B cell (primary cell): ENCODE measurements at regions not wholly inside any gene's neighbourhood (a gene's known extent, or its start where the extent isn't known, plus 50 kb on each side); places are given as distances from the start of the nearest gene placed in this dataset.

Source experiments
- ATAC-seq: fragments of 200-7000 bp; cut with Tn5 transposase; one replicate; pipeline ENCODE4 v1.10.0; 2021; ENCODE audit warnings: low read depth, mild to moderate bottlenecking, moderate number of reproducible peaks, moderate library complexity
- CTCF ChIA-PET: fragments of 350-600 bp; sonication (Branson Sonifier 250); formaldehyde crosslinking; loops from one replicate; lab custom pipeline; 2021; ENCODE audit warnings: antibody characterized with exemption, inconsistent platforms; lab: Charles Lee
- POLR2A ChIA-PET: fragments of 350-600 bp; sonication (Branson Sonifier 250); formaldehyde crosslinking; loops from one replicate; lab custom pipeline; 2021; ENCODE audit warnings: antibody characterized with exemption; lab: Charles Lee
- DNase-seq: peaks from one replicate; pipeline ENCODE4 v3.0.0; 2013
- H2AFZ ChIP-seq: 2 replicates; pipeline ENCODE4 v1.6.1; 2012; ENCODE audit warnings: mild to moderate bottlenecking, low read depth, low read length; ENCODE audit not compliant: insufficient read depth, poor library complexity, severe bottlenecking
- H3K27ac ChIP-seq, 2 donors: 1 replicate in 1 of 2; 2 replicates in 1 of 2; pipeline ENCODE4 v1.5.1; 2012 to 2013; ENCODE audit warnings: low read length in 2 of 2, mild to moderate bottlenecking in 2 of 2, moderate library complexity in 1 of 2
- H3K27me3 ChIP-seq, 4 experiments: fragments of 200-600 bp in 1 of 4; sonication (generic) in 1 of 4; replicated peaks in 1 of 4; 1 replicate in 2 of 4; 2 replicates in 2 of 4; pipeline versions ENCODE4 v1.6.1 to v1.7.0; 2013 to 2016; ENCODE audit warnings: low read length in 3 of 4, mild to moderate bottlenecking in 2 of 4, mixed read lengths in 1 of 4, moderate library complexity in 1 of 4; ENCODE audit not compliant: insufficient read depth in 4 of 4, control insufficient read depth in 3 of 4; ENCODE audit errors: control extremely low read depth in 1 of 4
- H3K36me3 ChIP-seq, 2 experiments: replicated peaks in 1 of 2; 1 replicate in 1 of 2; 2 replicates in 1 of 2; pipeline versions ENCODE4 v1.6.1 to v1.7.1; 2013; ENCODE audit warnings: low read length in 1 of 2; ENCODE audit not compliant: insufficient read depth in 2 of 2, control insufficient read depth in 1 of 2; ENCODE audit errors: control extremely low read depth in 1 of 2, extremely low read depth in 1 of 2
- H3K4me1 ChIP-seq, 2 donors: fragments of 200-600 bp in 1 of 2; sonication (generic) in 1 of 2; 1 replicate in 1 of 2; 2 replicates in 1 of 2; pipeline versions ENCODE4 v1.5.1 to v1.6.1; 2013 to 2017; ENCODE audit warnings: low read length in 2 of 2; ENCODE audit not compliant: control insufficient read depth in 2 of 2, insufficient read depth in 2 of 2
- H3K4me2 ChIP-seq: replicated peaks from 2 replicates; pipeline ENCODE3; 2012; ENCODE audit warnings: mild to moderate bottlenecking, low read depth, low read length; ENCODE audit not compliant: poor library complexity, severe bottlenecking
- H3K4me3 ChIP-seq, 5 experiments: fragments of 200-600 bp in 1 of 5; sonication (generic) in 1 of 5; 1 replicate in 3 of 5; 2 replicates in 2 of 5; pipeline versions ENCODE4 v1.5.1 to v1.7.0; 2011 to 2016; ENCODE audit warnings: low read length in 4 of 5, mild to moderate bottlenecking in 4 of 5, low read depth in 2 of 5, control low read depth in 1 of 5, moderate library complexity in 1 of 5; ENCODE audit not compliant: insufficient read depth in 1 of 5; ENCODE audit errors: control extremely low read depth in 1 of 5, extremely low read depth in 1 of 5
- H3K79me2 ChIP-seq: fragments of 200-600 bp; sonication (generic); one replicate; pipeline ENCODE4 v1.6.0; 2016; ENCODE audit warnings: low read length; ENCODE audit not compliant: control insufficient read depth, insufficient read depth
- H3K9ac ChIP-seq: fragments of 200-600 bp; sonication (generic); 2 replicates; pipeline ENCODE4 v1.6.1; 2017; ENCODE audit warnings: mild to moderate bottlenecking, low read length, moderate library complexity
- H3K9me3 ChIP-seq, 3 donors: one replicate each; pipeline versions ENCODE4 v1.6.1 to v1.7.1; 2013; ENCODE audit warnings: low read length in 2 of 3; ENCODE audit not compliant: control insufficient read depth in 2 of 3, insufficient read depth in 1 of 3; ENCODE audit errors: control extremely low read depth in 1 of 3
- H4K20me1 ChIP-seq: 2 replicates; pipeline ENCODE4 v1.6.0; 2012; ENCODE audit warnings: mild to moderate bottlenecking, low read length; ENCODE audit not compliant: insufficient read depth, control insufficient read depth, poor library complexity, severe bottlenecking
- H3K27ac Mint-ChIP-seq: one replicate; pipeline ENCODE4 v1.8.0; 2021; ENCODE audit warnings: mixed read lengths
- H3K27me3 Mint-ChIP-seq: one replicate; pipeline ENCODE4 v1.8.0; 2021; ENCODE audit warnings: mixed read lengths
- H3K4me1 Mint-ChIP-seq: one replicate; pipeline ENCODE4 v1.8.0; 2021; ENCODE audit warnings: mixed read lengths
- H3K4me3 Mint-ChIP-seq: one replicate; pipeline ENCODE4 v1.8.0; 2021; ENCODE audit warnings: mixed read lengths
- H3K9me3 Mint-ChIP-seq: one replicate; pipeline ENCODE4 v1.8.0; 2022; ENCODE audit warnings: mixed read lengths; ENCODE audit not compliant: insufficient read depth
- EZH2 ChIP-seq: IDR thresholded peaks from 2 replicates; pipeline ENCODE4 v1.6.1; 2012; ENCODE audit warnings: borderline replicate concordance, low read depth, mild to moderate bottlenecking, moderate library complexity, low read length; ENCODE audit not compliant: insufficient read depth, poor library complexity, severe bottlenecking
- WGBS: methylation state at CpG from one replicate; pipeline ENCODE4 v1.1.5; 2013; ENCODE audit warnings: missing lambda C conversion rate; ENCODE audit not compliant: insufficient coverage; 5-methylcytosine and 5-hydroxymethylcytosine counted together
- intact Hi-C: fragments of 100-400 bp; cut with micrococcal nuclease; formaldehyde crosslinking; loops from one replicate; pipeline ENCODE4 v1.10.0; 2022
- TF ChIP-seq, protein P1 (sequence below): fragments of 200-600 bp; IDR thresholded peaks from one replicate; pipeline ENCODE4 v1.8.0; 2022; ENCODE audit warnings: antibody characterized with exemption, mild to moderate bottlenecking

GRCh38 chr4:92012899-92013867 is 290.6 kb upstream of the GRID2 start:
- TF ChIP-seq, protein P1, sequence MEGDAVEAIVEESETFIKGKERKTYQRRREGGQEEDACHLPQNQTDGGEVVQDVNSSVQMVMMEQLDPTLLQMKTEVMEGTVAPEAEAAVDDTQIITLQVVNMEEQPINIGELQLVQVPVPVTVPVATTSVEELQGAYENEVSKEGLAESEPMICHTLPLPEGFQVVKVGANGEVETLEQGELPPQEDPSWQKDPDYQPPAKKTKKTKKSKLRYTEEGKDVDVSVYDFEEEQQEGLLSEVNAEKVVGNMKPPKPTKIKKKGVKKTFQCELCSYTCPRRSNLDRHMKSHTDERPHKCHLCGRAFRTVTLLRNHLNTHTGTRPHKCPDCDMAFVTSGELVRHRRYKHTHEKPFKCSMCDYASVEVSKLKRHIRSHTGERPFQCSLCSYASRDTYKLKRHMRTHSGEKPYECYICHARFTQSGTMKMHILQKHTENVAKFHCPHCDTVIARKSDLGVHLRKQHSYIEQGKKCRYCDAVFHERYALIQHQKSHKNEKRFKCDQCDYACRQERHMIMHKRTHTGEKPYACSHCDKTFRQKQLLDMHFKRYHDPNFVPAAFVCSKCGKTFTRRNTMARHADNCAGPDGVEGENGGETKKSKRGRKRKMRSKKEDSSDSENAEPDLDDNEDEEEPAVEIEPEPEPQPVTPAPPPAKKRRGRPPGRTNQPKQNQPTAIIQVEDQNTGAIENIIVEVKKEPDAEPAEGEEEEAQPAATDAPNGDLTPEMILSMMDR = no peak
- TF ChIP-seq EZH2 = no peak

DNA sequence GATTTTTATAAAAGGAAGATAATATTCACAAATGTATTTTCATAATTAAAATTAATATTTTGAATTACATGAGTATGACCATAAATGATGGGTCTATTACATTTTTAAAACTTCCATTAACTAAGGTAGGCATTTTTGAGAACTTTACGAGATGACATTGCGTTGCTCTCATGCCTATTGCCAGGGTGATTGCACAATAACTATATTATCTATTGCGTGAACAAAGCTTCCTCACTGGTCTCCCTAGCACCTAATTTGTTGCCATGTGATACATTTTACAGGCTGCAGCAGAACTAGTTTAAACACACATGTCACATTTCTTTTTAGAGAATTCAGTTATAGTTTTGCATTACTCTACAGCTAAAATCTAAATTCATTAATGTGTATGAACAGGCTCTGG is 289.7 kb upstream of the GRID2 start:
- POLR2A ChIA-PET = no interaction called here
- intact Hi-C loops = no loop called here
- Histone ChIP-seq H3K4me3 (no peak overlapping the region), H3K4me2 (no peak overlapping the region), H2AFZ (no peak overlapping the region), H3K4me1 (no peaks in the 10 kb centered on the region), H3K9ac (no peak overlapping the region), H4K20me1 (no peaks in the 10 kb centered on the region), H3K9me3 (peaks cover 0 to 3% (median 0%) of the 10 kb centered on the region in 3 donors), H3K36me3 (no peaks in the 10 kb centered on the region), H3K27me3 (no peaks in the 10 kb centered on the region), H3K79me2 (no peaks in the 10 kb centered on the region), H3K27ac (no peak overlapping the region)
- H3K4me3 Mint-ChIP-seq = no peak overlapping the region
- DNase-seq = no peak
- H3K4me1 Mint-ChIP-seq = no peaks in the 10 kb centered on the region
- TF ChIP-seq, protein P1 = no peak
- TF ChIP-seq EZH2 = no peak
- peaks cover 3% of the 10 kb centered on the region for H3K9me3 Mint-ChIP-seq
- 80% methylated on average over 1 of the region's 3 CpGs for WGBS
- no peak for ATAC-seq
- CTCF ChIA-PET = no interaction called here
- H3K27me3 Mint-ChIP-seq = no peaks in the 10 kb centered on the region
- H3K27ac Mint-ChIP-seq = no peak overlapping the region

More at GRCh38 chr4:92012899-92013867, 290.6 kb upstream of the GRID2 start:
- ATAC-seq (no peak), DNase-seq (no peak)
- no peak overlapping the region for H3K27ac Mint-ChIP-seq
- POLR2A ChIA-PET = no interaction called here
- no peak overlapping the region for H3K27ac ChIP-seq
- H3K9ac ChIP-seq = no peak overlapping the region
- H3K4me1 ChIP-seq = no peaks in the 10 kb centered on the region
- no peaks in the 10 kb centered on the region for H4K20me1 ChIP-seq
- peaks cover 3% of the 10 kb centered on the region for H3K9me3 Mint-ChIP-seq
- H3K4me2 ChIP-seq = no peak overlapping the region
- 67% methylated on average over 8 of the region's 16 CpGs for WGBS
- H3K27me3 ChIP-seq = no peaks in the 10 kb centered on the region
- no peak overlapping the region for H2AFZ ChIP-seq
- H3K9me3 ChIP-seq = peaks cover 0 to 3% (median 0%) of the 10 kb centered on the region in 3 donors
- H3K4me3 ChIP-seq = no peak overlapping the region
- CTCF ChIA-PET = no interaction called here
- no peaks in the 10 kb centered on the region for H3K4me1 Mint-ChIP-seq
- intact Hi-C loops = no loop called here
- H3K4me3 Mint-ChIP-seq = no peak overlapping the region
- H3K27me3 Mint-ChIP-seq = no peaks in the 10 kb centered on the region
- H3K36me3 ChIP-seq = no peaks in the 10 kb centered on the region
- H3K79me2 ChIP-seq = no peaks in the 10 kb centered on the region
